ENCODE measurements at regions not wholly inside any gene's neighbourhood (a gene's known extent, or its start where the extent isn't known, plus 50 kb on each side); places are given as distances from the start of the nearest gene placed in this dataset.

DNA sequence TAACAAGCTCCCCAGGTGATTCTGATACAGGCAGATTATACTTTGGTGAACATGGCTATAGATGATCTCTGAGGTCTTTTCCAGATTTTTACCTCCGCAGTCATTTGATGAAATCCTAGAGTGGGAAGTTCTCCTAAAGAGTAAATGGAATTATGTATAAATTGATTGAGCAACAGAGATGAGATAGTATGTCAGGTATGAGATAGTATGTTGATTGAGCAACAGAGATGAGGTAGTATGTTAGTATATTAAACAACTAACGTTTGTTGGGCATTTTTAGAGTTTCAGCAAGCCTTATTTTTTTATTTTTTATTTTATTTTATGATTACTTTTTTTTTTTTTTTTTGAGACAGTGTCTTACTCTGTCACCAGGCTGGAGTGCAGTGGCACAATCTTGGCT lies 265.0 kb upstream of the SOX2 start:
- no peaks in the 10 kb centered on the region for H3K4me1 ChIP-seq (ENCODE audit: insufficient read depth, low read length, poor library complexity, severe bottlenecking)
- H3K4me3 ChIP-seq (ENCODE audit: low read depth, low read length, poor library complexity, severe bottlenecking) = no peak overlapping the region
- no peak overlapping the region for H3K27ac ChIP-seq (ENCODE audit: low read depth, low read length, poor library complexity, severe bottlenecking)
- BruUV-seq (replicated peaks) = no TSS peak
- H3K27me3 ChIP-seq (replicated peaks; ENCODE audit: insufficient read depth, low read depth, low read length, poor library complexity) = no peaks in the 10 kb centered on the region
- intact Hi-C loops (cut with micrococcal nuclease; ENCODE audit: unreplicated experiment) = no loop called here
- no peaks in the 10 kb centered on the region for H3K9me3 ChIP-seq (ENCODE audit: low read depth, low read length, poor library complexity, severe bottlenecking)
- ChIA-PET CTCF (no interaction called here), POLR2A (ENCODE audit: low non-redundant PET) (no interaction called here)
- H3K36me3 ChIP-seq (ENCODE audit: insufficient read depth, low read length, poor library complexity, severe bottlenecking) = no peaks in the 10 kb centered on the region
- TF ChIP-seq, protein P1, sequence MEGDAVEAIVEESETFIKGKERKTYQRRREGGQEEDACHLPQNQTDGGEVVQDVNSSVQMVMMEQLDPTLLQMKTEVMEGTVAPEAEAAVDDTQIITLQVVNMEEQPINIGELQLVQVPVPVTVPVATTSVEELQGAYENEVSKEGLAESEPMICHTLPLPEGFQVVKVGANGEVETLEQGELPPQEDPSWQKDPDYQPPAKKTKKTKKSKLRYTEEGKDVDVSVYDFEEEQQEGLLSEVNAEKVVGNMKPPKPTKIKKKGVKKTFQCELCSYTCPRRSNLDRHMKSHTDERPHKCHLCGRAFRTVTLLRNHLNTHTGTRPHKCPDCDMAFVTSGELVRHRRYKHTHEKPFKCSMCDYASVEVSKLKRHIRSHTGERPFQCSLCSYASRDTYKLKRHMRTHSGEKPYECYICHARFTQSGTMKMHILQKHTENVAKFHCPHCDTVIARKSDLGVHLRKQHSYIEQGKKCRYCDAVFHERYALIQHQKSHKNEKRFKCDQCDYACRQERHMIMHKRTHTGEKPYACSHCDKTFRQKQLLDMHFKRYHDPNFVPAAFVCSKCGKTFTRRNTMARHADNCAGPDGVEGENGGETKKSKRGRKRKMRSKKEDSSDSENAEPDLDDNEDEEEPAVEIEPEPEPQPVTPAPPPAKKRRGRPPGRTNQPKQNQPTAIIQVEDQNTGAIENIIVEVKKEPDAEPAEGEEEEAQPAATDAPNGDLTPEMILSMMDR (conservative IDR thresholded peaks at IDR 0.05; ENCODE audit: low read depth, low read length) = no peak
- TF ChIP-seq EZH2 (IDR thresholded peaks at IDR 0.05; ENCODE audit: borderline replicate concordance, low read depth, low read length, poor library complexity, severe bottlenecking) = no peak
- DNase-seq (ENCODE audit: low spot score) = no peak

DNA sequence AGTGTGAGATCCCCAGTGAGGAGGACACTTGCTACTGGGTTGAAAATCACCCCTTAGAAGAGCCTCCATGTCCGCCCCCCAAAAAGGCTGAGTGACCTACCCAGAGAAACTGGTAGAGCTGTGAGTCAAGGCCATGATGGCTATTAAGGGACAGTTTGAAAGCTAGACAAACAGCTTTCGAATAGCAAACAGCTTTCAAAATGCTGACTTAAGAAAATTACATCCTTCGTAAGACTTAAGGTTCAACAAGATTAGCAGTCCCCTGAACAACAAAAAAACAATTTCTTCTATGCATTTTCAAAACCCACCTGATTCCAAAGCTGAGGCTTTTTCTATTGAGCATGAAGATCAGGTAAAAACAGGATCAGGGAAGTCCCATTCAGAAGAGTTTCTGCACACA lies 269.7 kb upstream of the SOX2 start:
- no peak for DNase-seq (ENCODE audit: low spot score)
- Histone ChIP-seq H3K9me3 (ENCODE audit: low read depth, low read length, poor library complexity, severe bottlenecking) (no peaks in the 10 kb centered on the region), H3K27ac (ENCODE audit: low read depth, low read length, poor library complexity, severe bottlenecking) (no peak overlapping the region), H3K4me3 (ENCODE audit: low read depth, low read length, poor library complexity, severe bottlenecking) (no peak overlapping the region), H3K36me3 (ENCODE audit: insufficient read depth, low read length, poor library complexity, severe bottlenecking) (no peaks in the 10 kb centered on the region), H3K27me3 (replicated peaks; ENCODE audit: insufficient read depth, low read depth, low read length, poor library complexity) (no peaks in the 10 kb centered on the region), H3K4me1 (ENCODE audit: insufficient read depth, low read length, poor library complexity, severe bottlenecking) (no peaks in the 10 kb centered on the region)
- no TSS peak for BruUV-seq (replicated peaks)
- CTCF ChIA-PET = no interaction called here
- POLR2A ChIA-PET (ENCODE audit: low non-redundant PET) = no interaction called here
- intact Hi-C loops (cut with micrococcal nuclease; ENCODE audit: unreplicated experiment) = no loop called here
- TF ChIP-seq EZH2 (IDR thresholded peaks at IDR 0.05; ENCODE audit: borderline replicate concordance, low read depth, low read length, poor library complexity, severe bottlenecking) = no peak
- TF ChIP-seq, protein P1 (conservative IDR thresholded peaks at IDR 0.05; ENCODE audit: low read depth, low read length) = no peak

DNA sequence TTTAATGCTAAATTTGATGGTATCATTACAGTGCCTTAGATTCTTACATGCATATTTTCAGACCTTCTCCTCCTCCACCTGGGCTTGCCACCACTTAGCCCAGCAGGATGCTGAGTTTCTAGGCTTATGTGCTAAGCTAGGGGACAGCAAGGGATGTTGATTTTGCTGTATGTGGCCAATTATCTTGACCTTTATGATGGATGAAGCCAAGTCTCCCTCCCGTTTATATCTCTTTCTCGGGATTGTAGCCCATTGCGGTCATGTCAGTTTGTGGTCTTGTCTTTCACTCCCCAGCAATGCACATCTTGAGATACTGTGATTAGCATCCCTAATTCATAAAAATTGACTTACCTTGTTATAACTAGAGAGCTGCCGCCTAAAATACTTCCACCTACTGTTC lies 278.7 kb upstream of the SOX2 start:
- Histone ChIP-seq H3K36me3 (ENCODE audit: insufficient read depth, low read length, poor library complexity, severe bottlenecking) (no peaks in the 10 kb centered on the region), H3K27me3 (replicated peaks; ENCODE audit: insufficient read depth, low read depth, low read length, poor library complexity) (peaks cover 21% of the 10 kb centered on the region), H3K27ac (ENCODE audit: low read depth, low read length, poor library complexity, severe bottlenecking) (no peak overlapping the region), H3K4me1 (ENCODE audit: insufficient read depth, low read length, poor library complexity, severe bottlenecking) (no peaks in the 10 kb centered on the region), H3K9me3 (ENCODE audit: low read depth, low read length, poor library complexity, severe bottlenecking) (no peaks in the 10 kb centered on the region), H3K4me3 (ENCODE audit: low read depth, low read length, poor library complexity, severe bottlenecking) (no peak overlapping the region)
- ChIA-PET POLR2A (ENCODE audit: low non-redundant PET) (no interaction called here), CTCF (no interaction called here)
- BruUV-seq (replicated peaks) = no TSS peak
- no peak for TF ChIP-seq EZH2 (IDR thresholded peaks at IDR 0.05; ENCODE audit: borderline replicate concordance, low read depth, low read length, poor library complexity, severe bottlenecking)
- TF ChIP-seq, protein P1 (conservative IDR thresholded peaks at IDR 0.05; ENCODE audit: low read depth, low read length) = no peak
- intact Hi-C loops (cut with micrococcal nuclease; ENCODE audit: unreplicated experiment) = no loop called here
- DNase-seq (ENCODE audit: low spot score) = no peak

All from A673 (cell line).